AG09309 (cell line): ENCODE measurements at regions not wholly inside any gene's neighbourhood (a gene's known extent, or its start where the extent isn't known, plus 50 kb on each side); places are given as distances from the start of the nearest gene placed in this dataset.
"Not testable (repeated sequence)": the region's sequence is repeated elsewhere in the genome, so short reads cannot be mapped to it uniquely, and the experiment has no call there.

Source experiments
- DNase-seq: peaks from one replicate; pipeline ENCODE4 v3.0.0-alpha.2; 2010; ENCODE audit warnings: low read depth
- H3K4me3 ChIP-seq: 2 replicates; pipeline ENCODE4 v1.5.1; 2011; ENCODE audit warnings: mild to moderate bottlenecking, low read depth, low read length, moderate library complexity; ENCODE audit not compliant: control insufficient read depth
- CTCF ChIP-seq: IDR thresholded peaks from 2 replicates; pipeline ENCODE4 v1.5.1; 2011; ENCODE audit warnings: mild to moderate bottlenecking, low read depth, low read length, inconsistent platforms; ENCODE audit not compliant: insufficient read depth, control insufficient read depth; ENCODE audit errors: missing control alignments

- TF ChIP-seq CTCF: no peak
- no peak for DNase-seq
- H3K4me3 ChIP-seq: no peak overlapping the region
These were observed 469.2 kb downstream of the CNTN3 start for GRCh38 chr3:74145277-74145676.

DNA sequence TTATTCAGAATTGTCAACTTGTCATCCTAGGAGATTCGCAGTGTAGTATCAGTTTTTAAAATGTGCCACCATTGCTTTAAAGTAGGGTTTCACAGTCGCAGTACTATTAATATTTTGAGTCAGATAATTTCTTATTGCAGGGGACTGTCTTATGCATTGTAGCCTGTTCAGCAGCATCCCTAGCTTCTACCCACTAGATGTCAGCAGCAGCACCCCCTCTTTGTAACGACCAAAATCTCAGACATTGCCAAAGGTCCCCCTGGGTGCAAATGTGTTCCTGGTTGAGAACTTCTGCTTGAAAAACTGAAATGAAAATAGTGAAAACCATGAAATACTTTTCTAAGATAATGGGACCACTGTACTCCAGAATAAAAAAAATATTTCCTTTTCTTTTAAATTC lies 474.8 kb downstream of the CNTN3 start:
- no peak overlapping the region for H3K4me3 ChIP-seq
- no peak for DNase-seq
- TF ChIP-seq CTCF: peak; percentile 43

- TF ChIP-seq CTCF: no peak
These were observed 476.7 kb downstream of the CNTN3 start for GRCh38 chr3:74137790-74138189.

DNA sequence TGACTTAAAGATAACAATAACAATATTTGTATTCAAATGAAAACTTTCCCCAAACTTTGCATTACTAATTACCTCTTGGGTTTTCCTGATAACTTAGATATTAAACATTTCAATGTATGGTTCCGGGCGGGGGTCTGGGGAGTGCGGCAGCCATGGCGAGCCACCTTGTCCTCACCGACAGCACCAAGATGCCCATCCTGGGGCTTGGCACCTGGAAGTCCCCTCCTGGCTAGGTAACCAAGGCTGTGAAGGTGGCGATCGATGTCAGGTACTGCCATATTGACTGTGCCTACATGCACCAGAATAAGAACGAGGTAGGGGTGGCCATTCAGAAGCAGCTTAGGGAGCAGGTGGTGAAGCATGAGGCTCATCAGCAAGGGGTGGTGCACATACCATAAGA lies 478.7 kb downstream of the CNTN3 start:
- no peak for TF ChIP-seq CTCF
- no peak for DNase-seq
- no peak overlapping the region for H3K4me3 ChIP-seq

More at GRCh38 chr3:74137790-74138189, 476.7 kb downstream of the CNTN3 start:
- no peak for DNase-seq
- H3K4me3 ChIP-seq: no peak overlapping the region

DNA sequence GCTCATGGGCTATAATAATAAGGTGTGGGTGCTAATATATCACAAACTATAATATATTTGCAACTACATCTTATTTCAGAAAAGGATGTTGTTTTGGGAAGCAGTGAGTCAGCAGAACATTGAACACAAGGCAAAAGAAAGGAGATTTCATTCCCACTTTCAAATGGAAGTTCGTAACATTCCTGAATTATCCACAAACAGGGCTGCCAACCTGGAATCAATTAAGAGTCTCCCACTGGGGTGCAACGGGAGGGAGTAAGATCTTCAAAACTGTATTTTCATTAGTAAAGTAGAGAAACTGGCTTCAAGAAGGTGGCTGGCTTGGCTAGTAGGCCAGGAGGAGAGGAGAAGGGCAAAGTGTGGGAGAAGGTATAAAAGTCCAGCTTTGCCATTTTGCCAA lies 479.6 kb downstream of the CNTN3 start:
- TF ChIP-seq CTCF: no peak
- no peak for DNase-seq
- no peak overlapping the region for H3K4me3 ChIP-seq

DNA sequence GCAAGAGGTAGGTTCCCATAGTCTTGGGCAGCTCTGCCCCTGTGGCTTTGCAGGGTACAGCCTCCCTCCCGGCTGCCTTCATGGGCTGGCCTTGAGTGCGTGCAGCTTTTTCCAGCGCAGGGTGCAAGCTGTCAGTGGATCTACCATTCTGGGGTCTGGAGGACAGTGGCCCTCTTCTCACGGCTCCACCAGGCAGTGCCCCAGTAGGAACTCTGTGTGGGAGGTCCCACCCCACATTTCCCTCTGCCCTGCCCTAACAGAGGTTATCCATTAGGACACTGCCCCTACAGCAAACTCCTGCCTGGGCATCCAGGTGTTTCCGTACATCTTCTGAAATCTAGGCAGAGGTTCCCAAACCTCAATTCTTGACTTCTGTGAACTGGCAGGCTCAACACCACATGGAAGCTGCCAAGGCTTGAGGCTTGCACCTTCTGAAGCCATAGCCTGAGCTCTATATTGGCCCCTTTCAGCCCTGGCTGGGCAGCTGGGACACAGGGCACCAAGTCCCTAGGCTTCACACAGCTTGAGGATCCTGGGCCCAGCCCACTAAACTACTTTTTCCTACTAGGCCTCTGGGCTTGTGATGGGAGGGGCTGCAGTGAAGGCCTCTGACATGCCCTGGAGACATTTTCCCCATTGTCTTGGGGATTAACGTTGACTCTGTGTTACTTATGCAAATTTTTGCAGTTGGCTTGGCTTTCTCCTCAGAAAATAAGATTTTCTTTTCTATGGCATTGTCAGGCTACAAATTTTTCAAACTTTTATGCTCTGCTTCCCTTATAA lies 482.7 kb downstream of the CNTN3 start:
- not testable (repeated sequence) for DNase-seq, H3K4me3 ChIP-seq

DNA sequence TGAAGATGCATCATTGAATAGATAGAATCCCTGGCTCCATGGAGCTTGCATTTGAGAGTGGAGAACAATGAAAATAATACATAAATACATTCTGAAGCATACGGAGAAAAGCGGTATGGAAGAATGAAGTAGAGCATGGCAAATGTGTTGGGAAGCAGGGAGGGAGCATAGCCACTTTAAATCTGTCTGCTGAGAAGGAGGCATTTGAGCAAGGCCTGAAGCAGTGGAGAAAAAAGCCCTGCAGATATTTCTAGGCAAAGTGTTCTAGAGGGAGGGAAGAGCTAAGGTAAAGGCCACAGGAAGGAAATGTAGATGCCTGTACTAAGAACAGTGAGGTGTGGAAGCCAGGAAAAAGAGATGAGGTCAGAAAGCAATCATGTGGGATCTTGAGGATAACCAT lies 484.8 kb downstream of the CNTN3 start:
- DNase-seq: no peak
- no peak overlapping the region for H3K4me3 ChIP-seq
- TF ChIP-seq CTCF: no peak
